Duodenal mucosa (tissue), 2 donors: ENCODE measurements at regions not wholly inside any gene's neighbourhood (a gene's known extent, or its start where the extent isn't known, plus 50 kb on each side); places are given as distances from the start of the nearest gene placed in this dataset.

Experiments
- H3K27ac ChIP-seq: one replicate; pipeline ENCODE4 v1.7.0; 2013; ENCODE audit warnings: low read depth, low read length
- H3K27me3 ChIP-seq, 2 donors: one replicate each; pipeline ENCODE4 v1.7.0; 2013; ENCODE audit warnings: low read length in 2 of 2, control low read depth in 1 of 2; ENCODE audit not compliant: insufficient read depth in 2 of 2, control insufficient read depth in 1 of 2
- H3K36me3 ChIP-seq, 2 donors: one replicate each; pipeline ENCODE4 v1.7.0; 2013; ENCODE audit warnings: low read length in 2 of 2, control low read depth in 1 of 2; ENCODE audit not compliant: insufficient read depth in 2 of 2, control insufficient read depth in 1 of 2
- H3K4me1 ChIP-seq, 2 donors: one replicate each; pipeline ENCODE4 v1.7.0; 2013; ENCODE audit warnings: low read length in 2 of 2, control low read depth in 1 of 2; ENCODE audit not compliant: insufficient read depth in 2 of 2, control insufficient read depth in 1 of 2
- H3K4me3 ChIP-seq, 2 donors: one replicate each; pipeline ENCODE4 v1.7.0; 2013; ENCODE audit warnings: low read length in 2 of 2, low read depth in 1 of 2
- H3K9ac ChIP-seq, 2 donors: one replicate each; pipeline ENCODE4 v1.7.0; 2013; ENCODE audit warnings: low read length in 2 of 2, low read depth in 1 of 2
- H3K9me3 ChIP-seq, 2 donors: one replicate each; pipeline ENCODE4 v1.7.0; 2013; ENCODE audit warnings: low read length in 2 of 2, control low read depth in 1 of 2; ENCODE audit not compliant: control insufficient read depth in 1 of 2

DNA sequence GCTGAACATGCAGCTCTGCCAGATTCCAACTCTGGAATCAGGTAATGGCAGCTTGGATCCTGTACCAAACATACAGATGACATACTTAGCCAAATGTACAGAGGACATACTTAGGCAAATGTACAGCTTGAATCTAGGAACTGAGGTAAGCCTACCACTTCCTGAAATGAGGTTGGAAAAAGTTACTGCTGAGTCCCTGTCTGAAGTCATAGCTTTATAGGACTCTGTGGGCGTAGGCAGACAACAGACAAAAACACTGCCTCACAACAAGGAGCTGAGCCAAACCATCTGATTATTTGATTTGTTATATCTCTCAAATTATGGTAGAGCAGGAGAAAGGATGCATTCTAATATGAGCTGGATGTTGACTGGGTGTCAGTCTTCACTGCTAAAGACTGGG is 290.2 kb upstream of the TCF4 start:
- no peaks in the 10 kb centered on the region for H3K27me3 ChIP-seq
- no peak overlapping the region for H3K27ac ChIP-seq
- H3K9ac ChIP-seq = no peak overlapping the region
- H3K4me3 ChIP-seq = no peak overlapping the region
- no peaks in the 10 kb centered on the region for H3K36me3 ChIP-seq
- no peaks in the 10 kb centered on the region for H3K9me3 ChIP-seq
- H3K4me1 ChIP-seq = no peaks in the 10 kb centered on the region

DNA sequence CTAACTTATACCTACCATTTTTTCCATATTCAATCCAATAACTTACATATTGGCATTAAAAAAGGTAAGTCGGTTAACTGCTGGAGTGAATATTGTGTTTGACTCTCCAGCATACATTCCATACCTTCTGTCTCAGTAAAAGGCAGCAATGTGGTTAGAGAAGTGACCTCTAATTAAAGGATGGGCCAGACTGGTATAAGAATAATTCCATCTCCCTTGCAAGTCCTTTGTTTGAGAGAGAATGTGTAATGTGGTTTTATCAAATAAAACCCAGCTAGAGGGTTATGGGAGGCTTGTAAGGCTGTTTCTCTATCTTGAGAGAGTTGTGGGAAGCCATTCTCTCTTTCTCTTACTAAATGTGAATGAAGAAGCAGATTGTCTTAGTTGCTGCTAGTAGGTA is 289.3 kb upstream of the TCF4 start:
- Histone ChIP-seq H3K4me3 (no peak overlapping the region), H3K4me1 (no peaks in the 10 kb centered on the region), H3K9me3 (no peaks in the 10 kb centered on the region), H3K36me3 (no peaks in the 10 kb centered on the region), H3K27me3 (no peaks in the 10 kb centered on the region), H3K9ac (no peak overlapping the region), H3K27ac (no peak overlapping the region)

DNA sequence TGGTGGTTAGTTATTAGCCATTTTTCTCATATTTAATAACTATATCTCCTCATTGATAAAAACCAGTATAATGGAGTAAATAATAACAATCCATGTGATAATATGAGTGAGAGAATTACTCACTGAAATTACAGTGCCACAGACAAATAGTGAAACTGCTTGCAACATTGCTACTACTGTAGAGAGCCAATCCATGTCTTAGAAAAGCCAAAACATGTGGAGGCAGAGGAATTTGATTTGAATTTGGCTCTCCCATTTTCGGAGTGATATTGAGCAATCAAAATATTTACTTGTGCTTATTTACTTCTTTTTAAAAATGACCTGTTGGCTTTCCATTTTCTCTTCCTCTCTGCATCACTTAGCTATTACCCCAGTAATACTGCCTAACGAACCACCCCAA is 288.3 kb upstream of the TCF4 start:
- H3K4me1 ChIP-seq = no peaks in the 10 kb centered on the region
- H3K27me3 ChIP-seq = no peaks in the 10 kb centered on the region
- H3K36me3 ChIP-seq = no peaks in the 10 kb centered on the region
- H3K4me3 ChIP-seq = no peak overlapping the region
- H3K9ac ChIP-seq = no peak overlapping the region
- no peaks in the 10 kb centered on the region for H3K9me3 ChIP-seq
- no peak overlapping the region for H3K27ac ChIP-seq

DNA sequence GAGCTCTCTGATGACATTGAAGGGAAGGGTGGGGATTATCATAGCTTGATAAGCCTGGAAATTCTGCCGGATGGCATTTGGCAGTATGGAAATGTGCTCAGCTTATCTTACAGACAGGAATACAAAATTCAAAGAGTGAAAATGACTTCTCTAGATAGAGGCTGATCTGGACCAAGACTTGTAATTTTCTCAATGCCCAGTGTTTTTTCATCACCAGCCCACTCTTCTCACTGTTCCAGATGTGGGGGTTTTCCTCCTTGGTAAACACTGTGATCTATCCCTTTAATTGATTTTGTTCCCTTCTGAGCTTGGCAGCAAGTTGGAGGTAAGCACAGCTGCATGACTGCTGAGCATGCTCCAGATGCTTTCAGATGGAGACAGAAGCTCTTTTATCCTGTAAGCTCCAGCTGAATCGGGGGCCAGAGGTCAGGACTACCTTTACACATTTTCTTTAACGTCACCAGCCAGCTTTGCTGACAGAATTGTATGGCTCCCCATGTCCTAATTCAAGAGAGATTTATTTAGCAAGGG is 287.4 kb upstream of the TCF4 start:
- H3K36me3 ChIP-seq = no peaks in the 10 kb centered on the region

DNA sequence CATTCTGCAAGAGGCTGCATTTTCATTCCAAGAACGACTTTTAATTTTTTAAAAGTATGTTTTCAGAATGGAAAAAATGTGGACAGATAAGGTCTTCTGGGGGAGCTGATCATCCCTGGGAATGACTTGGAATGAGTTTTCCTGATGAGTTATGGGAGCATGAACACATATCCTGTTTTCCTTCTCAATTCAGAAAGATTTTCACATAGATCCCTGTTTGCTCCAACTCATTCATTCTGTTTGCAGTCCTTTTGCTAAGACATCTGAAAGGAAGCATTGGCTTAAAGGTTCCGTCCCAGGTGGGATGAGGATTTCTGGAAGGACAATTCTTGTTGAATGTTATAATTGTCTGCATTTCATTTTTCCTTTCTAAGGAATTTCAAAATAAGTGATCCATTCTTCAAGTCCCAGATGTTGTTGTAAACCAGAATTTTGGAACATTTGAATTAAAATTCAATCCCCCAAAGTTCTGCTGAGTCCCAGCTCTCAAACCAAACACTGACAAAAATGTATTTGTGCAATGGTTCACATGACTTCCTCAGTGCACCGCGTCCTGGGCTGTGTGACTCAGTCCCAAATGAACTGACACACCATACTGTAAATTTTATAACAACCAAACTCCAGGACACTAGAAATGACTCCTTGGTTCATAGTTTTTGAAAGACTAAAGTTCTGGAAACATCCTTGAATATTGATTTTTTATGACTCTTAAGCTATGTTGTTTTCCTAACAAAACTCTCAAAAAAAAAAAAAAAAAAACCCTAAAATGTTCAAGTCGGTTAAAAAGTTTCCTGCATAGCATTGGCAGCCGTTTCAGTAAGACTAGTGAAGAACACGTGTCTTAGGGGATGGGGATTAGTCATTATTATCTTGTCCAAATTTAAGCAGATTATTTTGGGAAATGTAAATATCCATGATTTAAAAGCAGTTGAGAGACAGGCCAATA is 281.8 kb upstream of the TCF4 start:
- H3K9me3 ChIP-seq = no peaks in the 10 kb centered on the region
- no peak overlapping the region for H3K27ac ChIP-seq
- no peaks in the 10 kb centered on the region for H3K4me1 ChIP-seq
- H3K27me3 ChIP-seq = no peaks in the 10 kb centered on the region
- H3K4me3 ChIP-seq = no peak overlapping the region
- no peak overlapping the region for H3K9ac ChIP-seq
- H3K36me3 ChIP-seq = no peaks in the 10 kb centered on the region

More for the DNA sequence above, 287.4 kb upstream of the TCF4 start:
- Histone ChIP-seq H3K4me1 (no peaks in the 10 kb centered on the region), H3K27ac (no peak overlapping the region), H3K27me3 (no peaks in the 10 kb centered on the region), H3K9me3 (no peaks in the 10 kb centered on the region), H3K9ac (no peak overlapping the region), H3K4me3 (no peak overlapping the region)

DNA sequence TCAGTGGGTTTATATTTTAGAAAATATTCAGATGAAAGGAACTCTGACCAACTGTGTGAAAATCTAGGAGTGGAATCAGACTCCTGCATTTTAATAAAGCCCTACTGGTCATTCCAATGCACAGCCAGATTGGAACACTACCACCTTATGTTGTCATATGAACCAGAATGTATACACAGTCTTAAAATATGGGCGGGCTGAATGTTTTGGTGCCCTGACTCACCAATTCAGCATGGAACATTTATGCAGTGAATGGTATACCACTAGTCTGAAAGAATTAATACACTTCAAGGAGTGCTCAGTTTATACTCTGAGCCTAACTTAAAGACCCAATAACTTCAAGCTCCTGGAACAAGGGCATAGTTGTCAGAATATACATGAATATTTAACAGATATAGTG is 280.9 kb upstream of the TCF4 start:
- Histone ChIP-seq H3K4me3 (no peak overlapping the region), H3K4me1 (no peaks in the 10 kb centered on the region), H3K36me3 (no peaks in the 10 kb centered on the region), H3K27me3 (no peaks in the 10 kb centered on the region), H3K27ac (no peak overlapping the region), H3K9me3 (no peaks in the 10 kb centered on the region), H3K9ac (no peak overlapping the region)

DNA sequence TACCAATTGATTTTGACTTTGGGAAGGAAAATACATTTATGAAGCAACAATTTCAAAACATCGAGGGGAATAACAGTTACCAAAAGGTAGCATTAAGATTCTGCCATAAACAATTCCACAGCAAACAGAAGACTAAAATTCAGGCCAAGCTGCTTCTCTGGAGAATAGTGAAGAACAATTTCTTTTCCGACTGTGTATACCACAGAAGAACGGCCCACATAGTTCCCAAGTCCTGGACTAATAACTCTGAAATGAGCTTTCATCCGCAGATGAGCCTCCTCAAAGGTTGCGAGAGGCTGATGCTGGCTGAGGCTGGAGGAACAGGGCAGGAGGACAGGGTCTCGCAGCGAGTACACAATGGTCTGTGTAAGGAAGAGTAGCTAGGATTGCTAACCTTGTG is 278.9 kb upstream of the TCF4 start:
- Histone ChIP-seq H3K27me3 (no peaks in the 10 kb centered on the region), H3K4me3 (no peak overlapping the region), H3K27ac (no peak overlapping the region), H3K9me3 (no peaks in the 10 kb centered on the region), H3K4me1 (no peaks in the 10 kb centered on the region), H3K36me3 (no peaks in the 10 kb centered on the region), H3K9ac (no peak overlapping the region)

DNA sequence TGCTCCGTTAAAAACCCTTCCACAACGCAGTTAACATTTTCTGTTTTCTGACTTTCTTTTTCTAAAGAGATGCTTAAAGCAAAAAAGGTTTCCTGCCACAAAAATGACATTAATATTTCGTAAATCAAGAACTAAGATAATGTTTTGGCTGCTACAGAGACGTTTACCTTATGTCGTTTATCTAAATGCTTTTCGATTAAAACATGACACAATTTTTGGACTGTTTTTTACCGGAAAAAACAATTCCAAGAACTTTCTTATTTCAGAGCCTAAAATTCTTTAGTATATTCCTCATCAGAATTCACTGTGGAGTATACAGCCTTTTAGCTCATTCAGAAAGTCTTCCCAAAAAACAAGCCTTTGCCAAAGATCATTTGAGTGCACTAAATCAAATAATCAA is 278.0 kb upstream of the TCF4 start:
- no peaks in the 10 kb centered on the region for H3K9me3 ChIP-seq
- no peak overlapping the region for H3K9ac ChIP-seq

DNA sequence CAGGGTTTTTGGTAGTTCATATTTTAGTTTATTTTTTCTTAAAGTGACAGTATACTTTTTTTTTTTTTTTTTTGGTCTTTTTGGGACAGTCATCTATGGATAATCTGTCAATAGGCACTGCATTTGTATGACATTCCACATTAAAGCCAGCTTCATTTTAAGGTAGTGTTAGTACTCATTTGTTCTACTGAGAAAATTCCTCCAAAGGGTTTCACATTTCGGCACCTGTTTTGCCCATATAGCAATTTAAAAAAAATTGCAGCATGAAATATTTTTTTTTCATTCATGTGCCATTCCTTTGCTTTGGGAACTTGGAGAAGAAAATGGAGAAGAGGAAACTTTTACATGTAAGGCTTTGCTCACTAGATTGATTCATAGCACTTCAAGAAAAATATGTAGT is 276.3 kb upstream of the TCF4 start:
- H3K9ac ChIP-seq = no peak overlapping the region
- H3K36me3 ChIP-seq = no peaks in the 10 kb centered on the region
- no peaks in the 10 kb centered on the region for H3K9me3 ChIP-seq
- no peak overlapping the region for H3K27ac ChIP-seq
- H3K4me3 ChIP-seq = no peak overlapping the region
- H3K4me1 ChIP-seq = no peaks in the 10 kb centered on the region
- no peaks in the 10 kb centered on the region for H3K27me3 ChIP-seq

More for the DNA sequence above, 278.0 kb upstream of the TCF4 start:
- H3K27me3 ChIP-seq = no peaks in the 10 kb centered on the region
- H3K4me1 ChIP-seq = no peaks in the 10 kb centered on the region
- H3K36me3 ChIP-seq = no peaks in the 10 kb centered on the region
- no peak overlapping the region for H3K4me3 ChIP-seq
- no peak overlapping the region for H3K27ac ChIP-seq

DNA sequence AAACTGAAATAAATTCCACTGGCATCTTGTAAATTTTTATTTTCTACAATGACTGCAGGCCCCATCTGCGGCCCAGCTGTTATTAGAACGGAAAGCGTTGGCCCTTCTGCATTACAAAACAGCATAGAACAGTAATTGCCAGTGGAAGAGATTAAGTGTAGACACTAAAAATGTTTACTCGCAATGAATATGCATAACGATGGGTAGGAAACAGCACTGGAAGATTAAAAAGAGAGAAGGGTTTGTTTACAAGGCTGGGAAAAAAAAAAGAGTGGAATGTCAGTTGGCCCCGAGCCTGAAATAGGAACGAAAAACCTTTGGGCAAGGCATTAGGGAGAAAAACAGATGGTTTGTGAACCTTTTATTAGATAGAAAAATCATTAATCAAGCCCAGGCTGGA is 275.9 kb upstream of the TCF4 start:
- no peaks in the 10 kb centered on the region for H3K27me3 ChIP-seq
- H3K4me1 ChIP-seq = no peaks in the 10 kb centered on the region
- H3K9ac ChIP-seq = no peak overlapping the region

More for the DNA sequence above, 275.9 kb upstream of the TCF4 start:
- no peak overlapping the region for H3K4me3 ChIP-seq
- no peaks in the 10 kb centered on the region for H3K9me3 ChIP-seq
- H3K27ac ChIP-seq = no peak overlapping the region
- H3K36me3 ChIP-seq = no peaks in the 10 kb centered on the region
